Neural progenitor cell (in vitro differentiated cells): ENCODE measurements at regions not wholly inside any gene's neighbourhood (a gene's known extent, or its start where the extent isn't known, plus 50 kb on each side); places are given as distances from the start of the nearest gene placed in this dataset.

Experiments used
- EZH2phosphoT487 ChIP-seq: fragments of 200-600 bp; sonication (generic); IDR thresholded peaks from 2 replicates; pipeline ENCODE4 v1.6.1; 2017; ENCODE audit warnings: antibody characterized with exemption
- TF ChIP-seq, protein P1 (sequence below): fragments of 200-600 bp; sonication (generic); IDR thresholded peaks from 2 replicates; pipeline ENCODE4 v1.5.1; 2017; ENCODE audit warnings: antibody characterized with exemption, mild to moderate bottlenecking

DNA sequence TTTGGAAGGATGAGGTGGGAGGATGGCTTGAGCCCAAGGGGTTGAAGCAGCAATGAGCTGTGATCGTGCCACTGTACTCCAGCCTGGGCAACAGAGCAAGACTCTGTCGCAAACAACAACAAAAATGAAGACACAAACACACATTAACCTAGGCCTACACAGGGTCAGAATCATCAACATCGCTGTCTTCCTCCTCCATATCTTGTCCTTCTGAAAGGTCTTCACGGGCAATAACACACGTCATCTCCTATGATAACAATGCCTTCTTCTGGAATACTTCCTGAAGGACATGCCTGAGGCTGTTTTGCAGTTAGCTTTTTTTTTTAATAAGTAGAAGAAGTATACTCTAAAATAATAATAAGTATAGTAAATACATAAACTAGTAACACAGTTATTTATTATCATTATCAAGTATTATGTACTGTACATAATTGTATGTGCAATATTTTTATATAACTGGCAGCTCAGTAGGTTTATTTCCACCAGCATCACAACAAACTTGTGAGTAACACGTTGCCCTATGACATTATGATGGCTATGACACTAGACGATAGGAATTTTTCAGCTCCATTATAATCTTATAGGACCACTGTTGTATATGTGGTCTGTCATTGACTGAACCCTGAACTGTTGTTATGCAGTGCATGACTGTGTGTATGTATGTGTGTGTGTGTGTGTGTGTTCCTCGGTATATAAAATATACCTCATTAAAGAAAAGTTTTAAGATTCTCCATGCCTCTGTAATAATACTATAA, 69.2 kb upstream of the MAML3 start:
- TF ChIP-seq, protein P1, sequence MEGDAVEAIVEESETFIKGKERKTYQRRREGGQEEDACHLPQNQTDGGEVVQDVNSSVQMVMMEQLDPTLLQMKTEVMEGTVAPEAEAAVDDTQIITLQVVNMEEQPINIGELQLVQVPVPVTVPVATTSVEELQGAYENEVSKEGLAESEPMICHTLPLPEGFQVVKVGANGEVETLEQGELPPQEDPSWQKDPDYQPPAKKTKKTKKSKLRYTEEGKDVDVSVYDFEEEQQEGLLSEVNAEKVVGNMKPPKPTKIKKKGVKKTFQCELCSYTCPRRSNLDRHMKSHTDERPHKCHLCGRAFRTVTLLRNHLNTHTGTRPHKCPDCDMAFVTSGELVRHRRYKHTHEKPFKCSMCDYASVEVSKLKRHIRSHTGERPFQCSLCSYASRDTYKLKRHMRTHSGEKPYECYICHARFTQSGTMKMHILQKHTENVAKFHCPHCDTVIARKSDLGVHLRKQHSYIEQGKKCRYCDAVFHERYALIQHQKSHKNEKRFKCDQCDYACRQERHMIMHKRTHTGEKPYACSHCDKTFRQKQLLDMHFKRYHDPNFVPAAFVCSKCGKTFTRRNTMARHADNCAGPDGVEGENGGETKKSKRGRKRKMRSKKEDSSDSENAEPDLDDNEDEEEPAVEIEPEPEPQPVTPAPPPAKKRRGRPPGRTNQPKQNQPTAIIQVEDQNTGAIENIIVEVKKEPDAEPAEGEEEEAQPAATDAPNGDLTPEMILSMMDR = no peak
- TF ChIP-seq EZH2phosphoT487 = no peak
